ENCODE measurements at regions not wholly inside any gene's neighbourhood (a gene's known extent, or its start where the extent isn't known, plus 50 kb on each side); places are given as distances from the start of the nearest gene placed in this dataset.

GRCh38 chr2:220619525-220620220 is 952.4 kb downstream of the EPHA4 start:
- no peak for DNase-seq

GRCh38 chr2:220626603-220627002 is 945.5 kb downstream of the EPHA4 start:
- Histone ChIP-seq H3K4me1 (peaks cover 4 to 5% of the 10 kb centered on the region in 2 donors), H3K27ac (no peak overlapping the region)
- intact Hi-C loops (cut with DNase I) = no loop called here

More at GRCh38 chr2:220619525-220620220, 952.4 kb downstream of the EPHA4 start:
- Histone ChIP-seq H3K9me3 (no peaks in the 10 kb centered on the region), H3K4me1 (no peaks in the 10 kb centered on the region), H3K4me3 (replicated peaks in 1 of 3) (no peak overlapping the region), H3K36me3 (no peaks in the 10 kb centered on the region), H3K27ac (no peak overlapping the region), H3K27me3 (no peaks in the 10 kb centered on the region)
- intact Hi-C loops (cut with DNase I) = no loop called here
- TF ChIP-seq POLR2A (IDR thresholded peaks at IDR 0.05) (no peak), CTCF (IDR thresholded peaks at IDR 0.05) (no peak)
- 77 to 93% methylated on average over 3 of the region's 3 CpGs for WGBS, 2 donors

GRCh38 chr2:220628252-220628651 is 943.9 kb downstream of the EPHA4 start:
- Histone ChIP-seq H3K27me3 (no peaks in the 10 kb centered on the region), H3K4me3 (replicated peaks in 1 of 3) (no peak overlapping the region), H3K9me3 (no peaks in the 10 kb centered on the region), H3K36me3 (no peaks in the 10 kb centered on the region), H3K4me1 (peaks cover 4 to 5% of the 10 kb centered on the region in 2 donors), H3K27ac (no peak overlapping the region)
- no peak for DNase-seq
- TF ChIP-seq CTCF (IDR thresholded peaks at IDR 0.05) (no peak), POLR2A (IDR thresholded peaks at IDR 0.05) (no peak)
- intact Hi-C loops (cut with DNase I) = no loop called here

More at GRCh38 chr2:220626603-220627002, 945.5 kb downstream of the EPHA4 start:
- H3K4me3 ChIP-seq (replicated peaks in 1 of 3) = no peak overlapping the region
- DNase-seq = peak in 1 of 2 donors; percentile 3
- H3K27me3 ChIP-seq = no peaks in the 10 kb centered on the region
- H3K9me3 ChIP-seq = no peaks in the 10 kb centered on the region
- TF ChIP-seq POLR2A (IDR thresholded peaks at IDR 0.05) (no peak), CTCF (IDR thresholded peaks at IDR 0.05) (no peak)
- 42 to 44% methylated on average over 3 of the region's 3 CpGs for WGBS, 2 donors
- H3K36me3 ChIP-seq = no peaks in the 10 kb centered on the region

GRCh38 chr2:220641137-220641536 is 931.0 kb downstream of the EPHA4 start:
- WGBS, 2 donors = 80 to 82% methylated on average over 2 of the region's 2 CpGs
- Histone ChIP-seq H3K36me3 (no peaks in the 10 kb centered on the region), H3K4me3 (replicated peaks in 1 of 3) (no peak overlapping the region), H3K4me1 (no peaks in the 10 kb centered on the region), H3K27ac (no peak overlapping the region), H3K9me3 (no peaks in the 10 kb centered on the region), H3K27me3 (no peaks in the 10 kb centered on the region)
- intact Hi-C loops (cut with DNase I) = no loop called here
- no peak for TF ChIP-seq CTCF (IDR thresholded peaks at IDR 0.05)
- TF ChIP-seq POLR2A (IDR thresholded peaks at IDR 0.05) = no peak
- DNase-seq = no peak

- Histone ChIP-seq H3K4me1 (no peaks in the 10 kb centered on the region), H3K4me3 (replicated peaks in 1 of 3) (no peak overlapping the region), H3K9me3 (no peaks in the 10 kb centered on the region), H3K27ac (no peak overlapping the region), H3K27me3 (no peaks in the 10 kb centered on the region), H3K36me3 (no peaks in the 10 kb centered on the region)
- TF ChIP-seq POLR2A (IDR thresholded peaks at IDR 0.05) = no peak
- TF ChIP-seq CTCF (IDR thresholded peaks at IDR 0.05) = no peak
- DNase-seq = no peak
- 81 to 84% methylated on average over 3 of the region's 3 CpGs for WGBS, 2 donors
- intact Hi-C loops (cut with DNase I) = no loop called here
Measured at GRCh38 chr2:220646424-220646823, 925.7 kb downstream of the EPHA4 start.

All from thyroid gland (tissue), 4 donors.